DMS53 treated with DMSO at 0.1 percent for 48 hours (cell line): ENCODE measurements at regions not wholly inside any gene's neighbourhood (a gene's known extent, or its start where the extent isn't known, plus 50 kb on each side); places are given as distances from the start of the nearest gene placed in this dataset.
A peak's percentile ranks its signal among the peaks of the same experiment; 100 is the strongest.

ENCODE experiments used
- DNase-seq: peaks from one replicate; lab custom pipeline; 2025; ENCODE audit not compliant: unreplicated experiment; lab: John Stamatoyannopoulos, UW

DNA sequence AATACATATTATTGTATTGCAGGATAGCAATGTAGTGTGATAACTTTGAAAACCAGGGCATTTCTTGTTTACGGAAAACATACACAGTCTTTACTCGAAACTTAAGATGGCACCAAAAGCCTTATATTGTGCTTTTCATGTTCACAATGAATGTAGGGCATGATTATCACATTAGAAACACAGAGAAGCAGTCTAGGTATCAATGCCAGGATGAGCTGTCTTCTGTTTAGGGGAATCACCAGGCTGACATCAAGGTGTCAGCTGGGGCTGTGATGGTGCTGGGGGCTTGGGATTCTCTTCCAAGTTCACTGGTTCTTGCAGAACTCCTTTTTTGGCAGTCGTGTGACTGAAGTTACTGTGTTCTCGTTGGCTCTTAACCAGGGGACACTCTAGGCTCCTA is 1067.3 kb downstream of the FLRT2 start:
- DNase-seq, result no peak

- no peak for DNase-seq
Measured at GRCh38 chr14:86596024-86596423, 1066.1 kb downstream of the FLRT2 start.

DNA sequence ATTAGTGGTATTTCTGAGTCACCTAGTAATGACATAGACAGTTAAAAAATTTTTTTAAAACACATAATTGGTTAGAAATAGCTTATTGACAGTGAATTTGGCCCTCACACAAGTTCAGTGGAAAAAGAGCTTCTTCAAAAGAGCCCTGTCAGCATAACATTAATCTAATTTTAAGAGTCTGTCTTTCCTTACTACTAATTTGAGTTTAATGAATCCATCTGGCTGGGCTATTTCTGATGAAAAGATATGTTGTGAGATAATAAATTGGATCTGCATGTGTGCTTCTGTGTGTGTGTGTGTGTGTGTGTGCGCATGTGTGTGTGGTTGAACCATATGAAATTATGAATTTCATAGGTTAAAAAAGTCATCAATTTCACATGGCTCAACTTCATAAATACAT is 1045.2 kb downstream of the FLRT2 start:
- DNase-seq, result no peak

DNA sequence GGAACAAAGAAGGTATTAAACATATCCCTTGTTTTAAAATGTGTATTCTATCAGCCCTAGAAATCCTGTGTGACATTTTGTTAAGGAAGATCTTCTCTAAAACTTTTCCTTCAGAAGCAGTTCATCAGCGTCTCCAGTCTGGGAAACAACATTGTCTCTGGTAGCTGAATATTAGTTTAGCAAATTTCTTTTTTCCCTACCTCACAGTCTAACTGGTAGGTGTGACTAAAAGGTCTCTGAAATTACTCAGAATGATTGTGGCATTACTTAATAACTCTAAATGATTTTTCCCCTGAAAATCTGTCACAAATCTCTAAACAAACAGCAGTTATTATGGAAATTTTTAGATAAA is 1044.8 kb downstream of the FLRT2 start:
- DNase-seq, result no peak

DNA sequence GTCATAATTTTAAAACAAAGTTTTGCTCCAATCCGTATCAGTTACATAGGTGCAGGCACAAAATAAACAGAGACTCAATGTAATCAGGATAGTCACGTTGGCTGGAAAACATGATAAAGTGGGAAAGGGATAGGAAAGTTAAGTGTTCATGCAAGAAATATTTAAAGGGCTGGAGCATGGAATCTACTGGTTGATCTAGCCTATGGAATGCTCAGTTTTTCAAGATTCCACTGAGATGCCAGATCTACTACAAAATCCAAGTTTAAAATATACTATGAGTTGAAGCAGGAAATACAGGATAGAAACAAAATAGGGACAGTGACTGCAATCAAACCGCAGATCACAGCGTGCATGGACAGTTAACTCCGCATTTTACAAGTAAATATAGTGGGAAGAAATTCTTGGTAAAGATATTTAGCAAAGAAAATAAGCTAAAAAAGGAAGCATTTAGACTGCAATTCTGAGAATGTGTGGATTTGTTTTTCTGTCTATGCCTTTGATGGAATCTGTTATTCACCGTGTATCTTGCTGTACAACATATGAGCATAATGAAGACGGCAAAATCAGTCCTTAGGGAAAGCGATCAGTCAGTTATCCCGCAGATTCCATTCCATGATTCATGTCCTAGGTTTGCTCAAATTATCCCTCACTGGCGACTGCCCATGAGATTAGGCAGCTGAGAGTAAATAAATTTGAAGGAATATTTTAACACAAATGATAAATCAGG is 1044.3 kb downstream of the FLRT2 start:
- no peak for DNase-seq

GRCh38 chr14:86570371-86570770 is 1040.4 kb downstream of the FLRT2 start:
- DNase-seq, result no peak

GRCh38 chr14:86543521-86543920 is 1013.6 kb downstream of the FLRT2 start:
- no peak for DNase-seq

DNA sequence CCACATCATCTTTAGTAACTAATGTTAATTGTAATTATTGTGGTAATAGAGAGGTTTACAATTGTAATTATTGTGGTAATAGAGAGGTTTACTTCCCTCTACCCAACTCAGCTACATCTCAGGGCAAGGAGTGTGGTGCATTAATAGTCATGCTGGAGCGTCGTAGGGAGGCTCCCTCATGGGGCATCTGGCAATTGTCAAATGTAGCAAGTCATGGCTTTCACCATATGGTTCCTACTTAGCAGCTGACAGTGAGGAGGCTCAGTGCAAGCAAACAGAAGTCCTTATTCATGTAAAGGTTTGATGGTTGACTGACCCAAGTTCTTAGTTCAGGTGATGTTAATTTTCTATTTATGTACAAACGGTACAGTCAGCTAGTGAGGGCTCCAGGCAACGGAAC is 1012.0 kb downstream of the FLRT2 start:
- DNase-seq, result no peak

GRCh38 chr14:86540636-86541247 is 1010.8 kb downstream of the FLRT2 start:
- no peak for DNase-seq

GRCh38 chr14:86539361-86540070 is 1009.6 kb downstream of the FLRT2 start:
- DNase-seq, result no peak

GRCh38 chr14:86533834-86534233 is 1003.9 kb downstream of the FLRT2 start:
- DNase-seq, result no peak

DNA sequence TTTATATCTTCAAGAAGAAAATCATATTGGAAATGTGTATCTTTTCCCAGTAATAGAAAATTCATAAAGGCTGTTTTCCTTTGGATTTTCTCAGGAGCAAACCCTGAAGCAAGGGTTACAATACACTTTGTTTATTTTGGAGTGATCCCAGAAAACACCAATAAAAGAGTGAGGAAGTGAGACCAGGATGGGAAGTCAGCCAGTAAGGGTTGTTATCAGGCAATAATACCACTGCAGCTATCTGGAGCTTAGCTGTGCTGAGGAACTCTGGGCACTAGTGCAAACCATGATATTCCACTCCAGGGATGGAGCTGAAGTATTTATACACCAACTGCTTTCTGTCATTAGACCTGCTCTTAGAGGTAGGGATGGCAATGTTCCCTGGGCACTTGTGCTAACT is 1002.3 kb downstream of the FLRT2 start:
- DNase-seq, result peak; percentile 7

DNA sequence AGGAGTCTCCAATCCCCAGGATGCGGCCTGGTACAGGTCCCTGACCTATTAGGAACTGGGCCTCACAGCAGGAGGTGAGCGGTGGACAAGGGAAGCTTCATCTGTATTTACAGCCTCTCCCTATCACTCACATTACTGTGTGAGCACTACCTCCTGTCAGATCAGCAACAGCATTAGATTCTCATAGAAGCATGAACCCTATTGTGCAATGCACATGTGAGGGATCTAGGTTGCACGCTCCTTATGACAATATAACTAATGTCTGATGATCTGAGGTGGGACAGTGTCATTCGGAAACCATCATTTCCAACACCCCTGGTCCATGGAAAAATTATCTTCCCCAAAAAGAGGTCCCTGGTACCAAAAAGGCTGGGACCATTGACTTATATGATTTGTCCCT is 1000.5 kb downstream of the FLRT2 start:
- no peak for DNase-seq

GRCh38 chr14:86527312-86527711 is 997.4 kb downstream of the FLRT2 start:
- DNase-seq, result no peak

DNA sequence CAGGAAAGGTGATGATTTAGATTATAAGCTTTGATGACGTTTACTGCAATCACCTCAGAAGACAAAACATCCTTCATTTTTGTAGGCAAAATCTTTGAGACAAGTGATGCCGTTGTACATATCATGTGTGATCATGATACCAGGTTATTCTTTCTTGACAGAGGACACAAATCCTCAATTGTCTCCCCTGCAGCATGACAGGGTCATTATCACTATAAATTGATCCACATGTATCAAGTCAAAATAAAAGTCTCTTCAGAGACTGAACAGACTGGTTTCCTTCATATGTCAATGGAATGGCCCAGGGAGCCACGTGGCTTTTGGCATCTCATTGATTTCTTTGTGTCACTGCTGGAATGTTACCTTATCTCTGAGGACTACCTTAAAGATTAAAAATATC is 995.7 kb downstream of the FLRT2 start:
- DNase-seq, result no peak

DNA sequence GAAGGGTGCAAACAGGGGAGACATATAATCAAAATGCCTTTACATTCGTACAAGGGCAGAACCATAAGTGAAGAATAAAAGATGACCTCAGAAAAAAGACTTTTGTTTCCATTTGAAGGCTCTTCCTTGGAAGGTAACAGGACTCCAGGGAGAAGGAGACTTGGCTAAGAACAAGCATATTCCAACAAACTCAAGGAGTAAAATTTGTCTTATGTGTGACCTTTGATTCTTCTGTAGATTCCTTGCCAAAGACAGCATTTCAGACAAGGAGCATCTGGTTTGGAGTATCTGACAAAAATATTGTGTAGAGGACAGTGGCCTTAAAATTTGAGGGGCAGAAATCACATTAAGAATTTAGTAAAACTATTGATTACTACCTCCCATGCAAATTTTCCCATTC is 991.9 kb downstream of the FLRT2 start:
- DNase-seq, result no peak

DNA sequence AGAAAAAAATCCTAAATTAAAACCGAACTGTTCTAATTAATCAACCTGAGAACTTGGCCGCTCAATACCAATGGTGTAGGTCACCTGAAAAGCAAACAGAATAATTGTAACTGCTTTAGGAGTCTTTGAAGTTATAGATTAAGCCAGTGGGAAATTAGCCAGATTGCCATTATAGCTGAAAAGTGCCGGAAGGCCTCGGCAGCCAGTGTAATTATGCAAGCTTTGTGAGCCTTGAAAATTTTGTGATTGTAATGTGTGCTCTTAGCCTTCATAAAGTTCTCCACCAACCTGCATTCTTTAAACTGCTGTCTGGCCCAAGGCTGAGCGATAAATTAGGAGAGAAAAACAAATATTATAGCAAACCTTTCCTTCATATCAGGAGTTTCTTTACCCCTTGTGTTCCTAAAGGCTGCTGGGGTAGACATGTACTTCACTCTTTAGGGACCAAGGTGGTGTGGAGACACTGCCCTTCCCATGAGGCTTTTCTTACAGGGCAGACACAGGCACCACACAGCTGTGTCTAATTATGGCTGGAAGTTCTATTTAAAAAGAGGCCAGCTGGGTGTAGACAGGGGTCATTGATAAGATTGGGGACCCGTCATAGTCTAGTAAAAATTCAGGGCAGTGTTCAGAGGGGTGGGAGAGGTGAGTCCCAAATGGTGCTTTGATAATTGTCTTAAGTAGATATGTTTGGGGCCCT is 991.2 kb downstream of the FLRT2 start:
- no peak for DNase-seq

- no peak for DNase-seq
Measured at GRCh38 chr14:86518298-86518697, 988.4 kb downstream of the FLRT2 start.

DNA sequence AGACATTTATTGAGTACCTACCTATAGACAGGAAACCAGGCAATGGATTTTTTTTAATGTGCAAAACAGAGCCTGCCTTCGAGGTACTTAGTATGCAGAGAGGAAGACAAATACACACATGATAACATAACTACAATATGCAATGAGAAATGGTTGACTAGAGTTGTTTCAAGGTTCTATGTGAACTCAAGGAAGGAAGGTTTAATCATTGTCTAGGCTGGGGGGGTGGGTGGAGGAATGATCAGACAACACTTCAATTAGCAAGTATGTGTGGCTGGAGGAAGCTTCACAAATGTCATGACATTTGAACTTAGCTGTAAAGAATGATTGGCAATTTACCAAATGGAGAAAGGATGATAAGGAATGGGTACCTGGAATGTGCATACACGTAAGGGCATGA is 985.3 kb downstream of the FLRT2 start:
- no peak for DNase-seq

DNA sequence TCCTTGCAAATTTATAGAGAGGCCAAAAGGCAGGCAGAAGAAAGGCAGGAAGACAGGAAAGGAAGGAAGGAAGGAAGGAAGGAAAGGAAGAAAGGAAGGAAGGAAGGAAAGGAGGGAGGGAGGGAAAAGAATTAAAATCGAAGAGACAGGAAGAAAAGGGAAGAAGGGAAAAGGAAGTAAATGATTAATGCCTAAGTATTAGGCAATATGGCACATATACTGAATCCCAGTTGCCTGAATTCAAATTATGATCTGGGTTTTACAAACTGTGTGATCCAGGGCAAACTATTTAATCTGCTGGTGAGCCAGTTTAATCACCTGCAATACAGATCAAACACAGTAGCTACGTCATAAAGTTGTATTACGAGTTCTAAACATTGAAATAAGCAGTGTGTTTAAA is 983.6 kb downstream of the FLRT2 start:
- DNase-seq, result no peak

DNA sequence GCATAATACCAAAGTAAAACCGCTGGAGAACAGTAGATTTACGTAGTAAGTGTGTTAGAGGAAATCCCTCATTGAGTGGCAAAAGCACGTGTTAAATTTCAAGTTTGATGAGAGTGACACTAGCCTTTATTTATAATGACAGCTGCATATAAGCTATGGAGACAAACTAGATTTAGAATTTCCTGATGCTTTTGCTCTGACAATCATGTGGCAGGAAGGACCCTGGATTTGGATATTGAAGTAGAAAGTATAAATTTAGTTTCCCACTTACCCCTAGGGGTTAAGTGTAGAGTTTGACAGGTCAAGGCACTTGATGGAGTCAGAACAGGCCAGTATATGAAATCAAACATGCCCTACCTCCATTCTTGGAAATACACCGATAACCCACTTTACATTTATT is 983.1 kb downstream of the FLRT2 start:
- no peak for DNase-seq

- DNase-seq, result no peak
Measured at GRCh38 chr14:86510491-86510890, 980.5 kb downstream of the FLRT2 start.
